ENCODE measurements at regions not wholly inside any gene's neighbourhood (a gene's known extent, or its start where the extent isn't known, plus 50 kb on each side); places are given as distances from the start of the nearest gene placed in this dataset.

GRCh38 chr2:12316476-12316875 lies 400.3 kb upstream of the TRIB2 start:
- no peaks in the 10 kb centered on the region for H3K9me3 ChIP-seq (ENCODE audit: insufficient read depth, low read length, severe bottlenecking)
- H3K4me1 ChIP-seq (ENCODE audit: insufficient read depth, low read length), result no peaks in the 10 kb centered on the region
- no peak overlapping the region for H3K4me3 ChIP-seq (ENCODE audit: low read depth in 1 of 2, low read length in 2 of 2)
- H2AFZ ChIP-seq (ENCODE audit: low read depth, low read length), result no peak overlapping the region
- no peak overlapping the region for H3K4me2 ChIP-seq (ENCODE audit: insufficient read depth, low read length)
- TF ChIP-seq CTCF (IDR thresholded peaks at IDR 0.05; ENCODE audit: borderline replicate concordance, extremely low read depth, low read length, poor library complexity, severe bottlenecking) (no peak), EZH2 (IDR thresholded peaks at IDR 0.05; ENCODE audit: borderline replicate concordance, low read depth, low read length, severe bottlenecking) (no peak)
- H3K79me2 ChIP-seq (ENCODE audit: insufficient read depth, low read length), result no peaks in the 10 kb centered on the region
- no peak overlapping the region for H3K27ac ChIP-seq (ENCODE audit: low read length)
- DNase-seq, result no peak
- no peaks in the 10 kb centered on the region for H3K36me3 ChIP-seq (ENCODE audit: insufficient read depth, low read length)
- H4K20me1 ChIP-seq (ENCODE audit: insufficient read depth, low read length), result no peaks in the 10 kb centered on the region
- H3K27me3 ChIP-seq (ENCODE audit: insufficient read depth, low read length, poor library complexity), result no peaks in the 10 kb centered on the region
- no peak overlapping the region for H3K9ac ChIP-seq (ENCODE audit: low read depth, low read length)
- no peak for ATAC-seq (ENCODE audit: insufficient read depth, low read depth)

- Histone ChIP-seq H3K4me2 (ENCODE audit: insufficient read depth, low read length) (no peak overlapping the region), H3K27me3 (ENCODE audit: insufficient read depth, low read length, poor library complexity) (no peaks in the 10 kb centered on the region), H3K4me1 (ENCODE audit: insufficient read depth, low read length) (no peaks in the 10 kb centered on the region), H3K79me2 (ENCODE audit: insufficient read depth, low read length) (no peaks in the 10 kb centered on the region), H3K9me3 (ENCODE audit: insufficient read depth, low read length, severe bottlenecking) (no peaks in the 10 kb centered on the region), H4K20me1 (ENCODE audit: insufficient read depth, low read length) (no peaks in the 10 kb centered on the region), H3K27ac (ENCODE audit: low read length) (no peak overlapping the region), H2AFZ (ENCODE audit: low read depth, low read length) (no peak overlapping the region), H3K36me3 (ENCODE audit: insufficient read depth, low read length) (no peaks in the 10 kb centered on the region), H3K9ac (ENCODE audit: low read depth, low read length) (no peak overlapping the region), H3K4me3 (ENCODE audit: low read depth in 1 of 2, low read length in 2 of 2) (no peak overlapping the region)
- TF ChIP-seq EZH2 (IDR thresholded peaks at IDR 0.05; ENCODE audit: borderline replicate concordance, low read depth, low read length, severe bottlenecking) (no peak), CTCF (IDR thresholded peaks at IDR 0.05; ENCODE audit: borderline replicate concordance, extremely low read depth, low read length, poor library complexity, severe bottlenecking) (no peak)
- ATAC-seq (ENCODE audit: insufficient read depth, low read depth) (no peak), DNase-seq (no peak)
These were observed 399.4 kb upstream of the TRIB2 start for GRCh38 chr2:12317286-12317685.

- no peak overlapping the region for H3K27ac ChIP-seq (ENCODE audit: low read length)
- H3K4me2 ChIP-seq (ENCODE audit: insufficient read depth, low read length), result no peak overlapping the region
- no peak overlapping the region for H2AFZ ChIP-seq (ENCODE audit: low read depth, low read length)
- H3K79me2 ChIP-seq (ENCODE audit: insufficient read depth, low read length), result no peaks in the 10 kb centered on the region
- TF ChIP-seq CTCF (IDR thresholded peaks at IDR 0.05; ENCODE audit: borderline replicate concordance, extremely low read depth, low read length, poor library complexity, severe bottlenecking) (no peak), EZH2 (IDR thresholded peaks at IDR 0.05; ENCODE audit: borderline replicate concordance, low read depth, low read length, severe bottlenecking) (no peak)
- H4K20me1 ChIP-seq (ENCODE audit: insufficient read depth, low read length), result no peaks in the 10 kb centered on the region
- DNase-seq (no peak), ATAC-seq (ENCODE audit: insufficient read depth, low read depth) (no peak)
- H3K4me3 ChIP-seq (ENCODE audit: low read depth in 1 of 2, low read length in 2 of 2), result no peak overlapping the region
- no peak overlapping the region for H3K9ac ChIP-seq (ENCODE audit: low read depth, low read length)
- no peaks in the 10 kb centered on the region for H3K36me3 ChIP-seq (ENCODE audit: insufficient read depth, low read length)
- no peaks in the 10 kb centered on the region for H3K9me3 ChIP-seq (ENCODE audit: insufficient read depth, low read length, severe bottlenecking)
- no peaks in the 10 kb centered on the region for H3K27me3 ChIP-seq (ENCODE audit: insufficient read depth, low read length, poor library complexity)
- no peaks in the 10 kb centered on the region for H3K4me1 ChIP-seq (ENCODE audit: insufficient read depth, low read length)
These were observed 398.8 kb upstream of the TRIB2 start for GRCh38 chr2:12317814-12318426.
